Stomach (tissue), 4 donors: ENCODE measurements at regions not wholly inside any gene's neighbourhood (a gene's known extent, or its start where the extent isn't known, plus 50 kb on each side); places are given as distances from the start of the nearest gene placed in this dataset.

Experiments used
- CTCF ChIP-seq, 7 experiments: fragments of 450-650 bp in 4 of 7; fragments of 200-600 bp in 3 of 7; sonication (generic) in 3 of 7; IDR thresholded peaks; one replicate each; pipeline ENCODE4 v1.5.1; 2016 to 2019; ENCODE audit warnings: antibody characterized with exemption in 7 of 7, control low read depth in 2 of 7, mild to moderate bottlenecking in 1 of 7
- EP300 ChIP-seq: sonication (generic); formaldehyde crosslinking; IDR thresholded peaks from one replicate; pipeline ENCODE4 v1.6.1; 2017; ENCODE audit warnings: antibody characterized with exemption
- POLR2A ChIP-seq, 4 donors: fragments of 450-650 bp; IDR thresholded peaks; one replicate each; pipeline ENCODE4 v1.6.1; 2016; ENCODE audit warnings: antibody characterized with exemption in 4 of 4, control low read depth in 2 of 4, mild to moderate bottlenecking in 1 of 4, moderate library complexity in 1 of 4
- POLR2AphosphoS5 ChIP-seq, 3 donors: sonication (generic); formaldehyde crosslinking; IDR thresholded peaks; one replicate each; pipeline ENCODE4 v1.6.1; 2016; ENCODE audit warnings: antibody characterized with exemption in 3 of 3

GRCh38 chr6:33868141-33868540 is 64.3 kb upstream of the MLN start:
- TF ChIP-seq CTCF (IDR thresholded peaks at IDR 0.05) (no peak), EP300 (no peak), POLR2AphosphoS5 (IDR thresholded peaks at IDR 0.05) (no peak), POLR2A (IDR thresholded peaks at IDR 0.05) (no peak)
